Testis (tissue), 2 donors: ENCODE measurements at regions not wholly inside any gene's neighbourhood (a gene's known extent, or its start where the extent isn't known, plus 50 kb on each side); places are given as distances from the start of the nearest gene placed in this dataset.

Experiments
- CTCF ChIP-seq, 3 experiments: fragments of 450-650 bp in 2 of 3; fragments of 200-600 bp in 1 of 3; sonication (generic) in 1 of 3; IDR thresholded peaks; one replicate each; pipeline ENCODE4 v1.5.1; 2016 to 2019; ENCODE audit warnings: antibody characterized with exemption in 3 of 3, mild to moderate bottlenecking in 2 of 3, moderate library complexity in 1 of 3
- POLR2A ChIP-seq: fragments of 450-650 bp; IDR thresholded peaks from one replicate; pipeline ENCODE4 v1.6.1; 2017; ENCODE audit warnings: antibody characterized with exemption, mild to moderate bottlenecking, moderate library complexity

- TF ChIP-seq CTCF (IDR thresholded peaks at IDR 0.05) (no peak), POLR2A (no peak)
Observed at GRCh38 chr7:50212666-50213621, 91.6 kb upstream of the IKZF1 start.
